ENCODE measurements at regions not wholly inside any gene's neighbourhood (a gene's known extent, or its start where the extent isn't known, plus 50 kb on each side); places are given as distances from the start of the nearest gene placed in this dataset.

DNA sequence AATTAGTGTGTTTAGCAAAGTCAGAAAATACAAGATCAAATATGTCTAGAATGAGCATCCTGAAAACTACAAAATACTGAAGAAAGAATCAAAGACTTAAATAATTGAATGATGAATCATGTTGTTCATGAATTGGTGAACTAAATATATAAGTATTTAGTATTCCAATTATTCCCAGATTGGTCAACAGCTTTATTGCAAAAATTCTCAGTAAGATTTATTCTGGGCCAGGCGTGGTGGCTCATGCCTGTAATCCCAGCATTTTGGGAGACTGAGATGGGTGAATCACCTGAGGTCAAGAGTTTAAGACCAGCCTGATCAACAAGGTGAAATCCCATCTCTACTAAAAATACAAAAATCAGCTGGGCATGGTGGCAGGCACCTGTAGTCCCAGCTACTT, 250.0 kb upstream of the NECTIN3 start:
- WGBS, 2 donors: 83 to 92% methylated on average over 1 of the region's 1 CpG
- no peaks in the 10 kb centered on the region for H3K36me3 ChIP-seq

DNA sequence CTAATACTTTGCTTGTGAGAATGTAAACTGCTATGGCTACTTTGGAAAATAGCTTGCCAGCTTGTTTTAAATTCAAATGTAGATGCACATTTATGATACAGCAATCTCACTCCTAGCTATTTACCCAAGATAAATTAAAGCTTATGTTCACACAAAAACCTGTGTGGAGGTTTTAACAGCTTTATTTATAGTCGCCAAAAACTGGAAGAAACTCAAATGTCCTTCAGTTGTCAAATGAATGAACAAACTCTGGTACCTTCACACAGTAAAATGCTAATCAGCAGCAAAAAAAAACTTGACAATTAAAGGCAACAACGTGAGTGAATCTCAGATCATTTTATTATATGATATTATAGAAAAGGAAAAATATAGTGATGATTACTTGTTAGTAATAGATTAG, 248.6 kb upstream of the NECTIN3 start:
- no peak for TF ChIP-seq POLR2A (IDR thresholded peaks at IDR 0.05)
- TF ChIP-seq, protein P1, sequence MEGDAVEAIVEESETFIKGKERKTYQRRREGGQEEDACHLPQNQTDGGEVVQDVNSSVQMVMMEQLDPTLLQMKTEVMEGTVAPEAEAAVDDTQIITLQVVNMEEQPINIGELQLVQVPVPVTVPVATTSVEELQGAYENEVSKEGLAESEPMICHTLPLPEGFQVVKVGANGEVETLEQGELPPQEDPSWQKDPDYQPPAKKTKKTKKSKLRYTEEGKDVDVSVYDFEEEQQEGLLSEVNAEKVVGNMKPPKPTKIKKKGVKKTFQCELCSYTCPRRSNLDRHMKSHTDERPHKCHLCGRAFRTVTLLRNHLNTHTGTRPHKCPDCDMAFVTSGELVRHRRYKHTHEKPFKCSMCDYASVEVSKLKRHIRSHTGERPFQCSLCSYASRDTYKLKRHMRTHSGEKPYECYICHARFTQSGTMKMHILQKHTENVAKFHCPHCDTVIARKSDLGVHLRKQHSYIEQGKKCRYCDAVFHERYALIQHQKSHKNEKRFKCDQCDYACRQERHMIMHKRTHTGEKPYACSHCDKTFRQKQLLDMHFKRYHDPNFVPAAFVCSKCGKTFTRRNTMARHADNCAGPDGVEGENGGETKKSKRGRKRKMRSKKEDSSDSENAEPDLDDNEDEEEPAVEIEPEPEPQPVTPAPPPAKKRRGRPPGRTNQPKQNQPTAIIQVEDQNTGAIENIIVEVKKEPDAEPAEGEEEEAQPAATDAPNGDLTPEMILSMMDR (IDR thresholded peaks at IDR 0.05): no peak
- no peak for TF ChIP-seq POLR2AphosphoS5 (IDR thresholded peaks at IDR 0.05)
- no peak for TF ChIP-seq EP300 (IDR thresholded peaks at IDR 0.05)
- 67 to 68% methylated on average over 2 of the region's 2 CpGs for WGBS, 2 donors
- DNase-seq (no peak), ATAC-seq (ENCODE audit: low FRiP score in 2 of 2) (no peak)
- no peaks in the 10 kb centered on the region for H3K36me3 ChIP-seq
- no peaks in the 10 kb centered on the region for H3K9me3 ChIP-seq
- H3K4me3 ChIP-seq: no peak overlapping the region
- H3K27me3 ChIP-seq: no peaks in the 10 kb centered on the region
- no peaks in the 10 kb centered on the region for H3K4me1 ChIP-seq
- H3K27ac ChIP-seq: no peak overlapping the region

More for the DNA sequence above, 250.0 kb upstream of the NECTIN3 start:
- Histone ChIP-seq H3K4me3 (no peak overlapping the region), H3K27ac (no peak overlapping the region), H3K4me1 (no peaks in the 10 kb centered on the region), H3K9me3 (no peaks in the 10 kb centered on the region), H3K27me3 (no peaks in the 10 kb centered on the region)
- no peak for TF ChIP-seq POLR2A (IDR thresholded peaks at IDR 0.05)
- TF ChIP-seq EP300 (IDR thresholded peaks at IDR 0.05): no peak
- TF ChIP-seq, protein P1 (IDR thresholded peaks at IDR 0.05): no peak
- TF ChIP-seq POLR2AphosphoS5 (IDR thresholded peaks at IDR 0.05): no peak
- ATAC-seq (ENCODE audit: low FRiP score in 2 of 2) (no peak), DNase-seq (no peak)

DNA sequence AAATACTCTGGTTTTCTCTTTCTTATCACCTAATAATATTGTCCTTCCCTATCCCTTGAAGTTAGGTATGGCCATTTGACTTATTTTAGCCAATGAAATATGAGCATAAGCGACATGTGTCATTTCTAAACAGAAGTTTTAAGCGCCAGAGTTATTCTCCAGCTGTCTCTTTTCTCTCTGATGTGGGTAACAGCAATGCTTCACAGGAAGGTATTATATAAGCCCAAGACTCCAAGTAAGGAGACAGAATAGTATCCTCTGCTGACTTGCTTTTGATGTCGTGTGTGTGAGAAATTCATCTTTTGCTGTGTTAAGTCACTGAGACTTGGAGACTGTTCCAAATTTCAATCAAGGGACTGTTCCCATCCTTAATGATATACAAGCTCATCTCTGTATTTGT, 224.6 kb upstream of the NECTIN3 start:
- no peak for TF ChIP-seq EP300 (IDR thresholded peaks at IDR 0.05)
- TF ChIP-seq, protein P1 (IDR thresholded peaks at IDR 0.05): no peak
- TF ChIP-seq POLR2A (IDR thresholded peaks at IDR 0.05): no peak
- no peak for TF ChIP-seq POLR2AphosphoS5 (IDR thresholded peaks at IDR 0.05)
- no peak overlapping the region for H3K4me3 ChIP-seq
- no peaks in the 10 kb centered on the region for H3K4me1 ChIP-seq
- WGBS, 2 donors: 52 to 57% methylated on average over 3 of the region's 3 CpGs
- no peak overlapping the region for H3K27ac ChIP-seq
- H3K27me3 ChIP-seq: no peaks in the 10 kb centered on the region
- no peak for DNase-seq
- no peak for ATAC-seq (ENCODE audit: low FRiP score in 2 of 2)
- no peaks in the 10 kb centered on the region for H3K36me3 ChIP-seq
- no peaks in the 10 kb centered on the region for H3K9me3 ChIP-seq

DNA sequence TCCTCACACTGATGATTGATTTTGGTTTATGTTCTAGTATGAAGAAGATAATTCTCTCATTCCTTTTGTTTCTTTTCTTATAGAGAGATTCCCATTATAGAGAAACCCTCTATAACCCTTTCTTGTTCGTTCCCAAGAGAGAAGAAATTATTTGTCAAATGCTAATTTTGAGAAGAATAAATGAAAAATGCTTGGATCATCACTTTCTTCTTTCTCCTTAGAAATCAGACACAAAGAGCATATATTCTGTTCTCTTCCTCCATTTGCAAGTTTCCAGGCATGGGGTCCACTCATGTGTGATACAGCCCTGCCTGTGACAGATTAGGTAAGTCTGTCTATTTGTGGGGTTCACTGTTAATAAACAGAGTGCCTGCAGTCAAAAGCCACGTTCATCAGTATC, 222.6 kb upstream of the NECTIN3 start:
- H3K4me1 ChIP-seq: no peaks in the 10 kb centered on the region

DNA sequence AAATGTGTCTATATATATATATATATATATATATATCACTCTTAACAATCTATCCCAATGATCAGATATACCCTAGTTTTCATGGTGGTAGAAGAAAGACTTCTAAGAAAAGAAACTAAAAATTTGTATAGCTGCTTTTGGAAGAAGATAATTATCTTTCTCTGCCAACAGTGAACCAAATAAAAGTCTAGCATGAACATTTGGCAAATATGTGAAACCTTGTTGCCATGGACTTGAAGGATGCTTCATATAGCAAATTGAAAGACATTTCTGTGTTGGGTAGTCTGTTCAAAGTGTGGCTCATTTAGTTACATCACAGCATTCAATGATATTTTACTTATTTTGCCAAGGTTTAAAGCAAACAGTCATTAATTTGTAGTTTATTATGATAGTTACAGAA, 219.9 kb upstream of the NECTIN3 start:
- no peak overlapping the region for H3K27ac ChIP-seq
- DNase-seq (no peak), ATAC-seq (ENCODE audit: low FRiP score in 2 of 2) (no peak)
- H3K27me3 ChIP-seq: no peaks in the 10 kb centered on the region
- no peaks in the 10 kb centered on the region for H3K9me3 ChIP-seq
- no peaks in the 10 kb centered on the region for H3K36me3 ChIP-seq
- TF ChIP-seq EP300 (IDR thresholded peaks at IDR 0.05) (no peak), POLR2AphosphoS5 (IDR thresholded peaks at IDR 0.05) (no peak), POLR2A (IDR thresholded peaks at IDR 0.05) (no peak)
- TF ChIP-seq, protein P1 (IDR thresholded peaks at IDR 0.05): no peak
- H3K4me1 ChIP-seq: no peaks in the 10 kb centered on the region
- no peak overlapping the region for H3K4me3 ChIP-seq

More for the DNA sequence above, 222.6 kb upstream of the NECTIN3 start:
- Histone ChIP-seq H3K9me3 (no peaks in the 10 kb centered on the region), H3K27ac (no peak overlapping the region), H3K27me3 (no peaks in the 10 kb centered on the region), H3K4me3 (no peak overlapping the region), H3K36me3 (no peaks in the 10 kb centered on the region)
- DNase-seq (no peak), ATAC-seq (ENCODE audit: low FRiP score in 2 of 2) (no peak)
- 66 to 71% methylated on average over 2 of the region's 2 CpGs for WGBS, 2 donors
- TF ChIP-seq EP300 (IDR thresholded peaks at IDR 0.05): no peak
- no peak for TF ChIP-seq POLR2A (IDR thresholded peaks at IDR 0.05)
- TF ChIP-seq, protein P1 (IDR thresholded peaks at IDR 0.05): no peak
- no peak for TF ChIP-seq POLR2AphosphoS5 (IDR thresholded peaks at IDR 0.05)
